HFFc6 (cell line): ENCODE measurements at regions not wholly inside any gene's neighbourhood (a gene's known extent, or its start where the extent isn't known, plus 50 kb on each side); places are given as distances from the start of the nearest gene placed in this dataset.
A peak's percentile ranks its signal among the peaks of the same experiment; 100 is the strongest.
"Not testable (repeated sequence)": the region's sequence is repeated elsewhere in the genome, so short reads cannot be mapped to it uniquely, and the experiment has no call there.

Experiments
- DNase-seq: peaks from one replicate; pipeline ENCODE4 v3.0.0-alpha.2; 2018
- H3K27ac Mint-ChIP-seq: 2 replicates; pipeline ENCODE4 v1.8.0; 2020; ENCODE audit warnings: mild to moderate bottlenecking, mixed read lengths
- H3K27me3 Mint-ChIP-seq: 2 replicates; pipeline ENCODE4 v1.8.0; 2021; ENCODE audit warnings: mild to moderate bottlenecking, moderate library complexity, mixed read lengths; ENCODE audit not compliant: insufficient read depth
- H3K36me3 Mint-ChIP-seq: 2 replicates; pipeline ENCODE4 v1.8.0; 2021; ENCODE audit warnings: low read depth, mixed read lengths
- H3K4me1 Mint-ChIP-seq: 2 replicates; pipeline ENCODE4 v1.8.0; 2020; ENCODE audit warnings: low read depth, mixed read lengths
- H3K4me3 Mint-ChIP-seq: 2 replicates; pipeline ENCODE4 v1.8.0; 2020; ENCODE audit warnings: mild to moderate bottlenecking, moderate library complexity, mixed read lengths
- H3K9me3 Mint-ChIP-seq: 2 replicates; pipeline ENCODE4 v1.8.0; 2020; ENCODE audit warnings: mild to moderate bottlenecking, mixed read lengths
- TF ChIP-seq, protein P1 (sequence below): fragments of 200-600 bp; sonication (generic); IDR thresholded peaks from 2 replicates; pipeline ENCODE4 v1.5.0; 2021; ENCODE audit warnings: antibody characterized with exemption, mild to moderate bottlenecking

DNA sequence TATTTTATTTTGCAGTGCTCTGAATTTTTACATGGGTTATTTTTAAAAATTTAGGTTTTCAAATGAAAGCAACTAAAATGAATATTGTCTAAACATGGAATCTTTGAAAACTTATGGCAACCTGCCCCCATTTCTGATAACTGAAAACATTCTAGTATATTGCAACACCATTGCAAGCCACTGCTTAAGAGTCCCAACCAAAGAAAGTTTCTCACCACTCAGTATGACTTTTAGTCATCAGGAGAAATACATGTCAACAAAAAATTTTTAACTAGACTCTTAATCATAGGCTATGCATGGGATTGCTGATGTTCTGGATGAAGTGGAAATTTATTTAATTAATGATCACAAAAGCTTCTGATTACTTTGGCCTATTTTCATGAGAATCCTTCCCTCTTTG lies 112.1 kb downstream of the TNFSF18 start:
- H3K27me3 Mint-ChIP-seq, result no peaks in the 10 kb centered on the region
- DNase-seq, result peak; percentile 36
- TF ChIP-seq, protein P1, sequence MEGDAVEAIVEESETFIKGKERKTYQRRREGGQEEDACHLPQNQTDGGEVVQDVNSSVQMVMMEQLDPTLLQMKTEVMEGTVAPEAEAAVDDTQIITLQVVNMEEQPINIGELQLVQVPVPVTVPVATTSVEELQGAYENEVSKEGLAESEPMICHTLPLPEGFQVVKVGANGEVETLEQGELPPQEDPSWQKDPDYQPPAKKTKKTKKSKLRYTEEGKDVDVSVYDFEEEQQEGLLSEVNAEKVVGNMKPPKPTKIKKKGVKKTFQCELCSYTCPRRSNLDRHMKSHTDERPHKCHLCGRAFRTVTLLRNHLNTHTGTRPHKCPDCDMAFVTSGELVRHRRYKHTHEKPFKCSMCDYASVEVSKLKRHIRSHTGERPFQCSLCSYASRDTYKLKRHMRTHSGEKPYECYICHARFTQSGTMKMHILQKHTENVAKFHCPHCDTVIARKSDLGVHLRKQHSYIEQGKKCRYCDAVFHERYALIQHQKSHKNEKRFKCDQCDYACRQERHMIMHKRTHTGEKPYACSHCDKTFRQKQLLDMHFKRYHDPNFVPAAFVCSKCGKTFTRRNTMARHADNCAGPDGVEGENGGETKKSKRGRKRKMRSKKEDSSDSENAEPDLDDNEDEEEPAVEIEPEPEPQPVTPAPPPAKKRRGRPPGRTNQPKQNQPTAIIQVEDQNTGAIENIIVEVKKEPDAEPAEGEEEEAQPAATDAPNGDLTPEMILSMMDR, result no peak
- no peaks in the 10 kb centered on the region for H3K9me3 Mint-ChIP-seq
- H3K36me3 Mint-ChIP-seq, result peaks cover 31% of the 10 kb centered on the region
- H3K4me3 Mint-ChIP-seq, result no peak overlapping the region
- H3K4me1 Mint-ChIP-seq, result peaks cover 90% of the 10 kb centered on the region
- peak overlapping the region; percentile 85; the same call in 1 of the 2 replicates for H3K27ac Mint-ChIP-seq

DNA sequence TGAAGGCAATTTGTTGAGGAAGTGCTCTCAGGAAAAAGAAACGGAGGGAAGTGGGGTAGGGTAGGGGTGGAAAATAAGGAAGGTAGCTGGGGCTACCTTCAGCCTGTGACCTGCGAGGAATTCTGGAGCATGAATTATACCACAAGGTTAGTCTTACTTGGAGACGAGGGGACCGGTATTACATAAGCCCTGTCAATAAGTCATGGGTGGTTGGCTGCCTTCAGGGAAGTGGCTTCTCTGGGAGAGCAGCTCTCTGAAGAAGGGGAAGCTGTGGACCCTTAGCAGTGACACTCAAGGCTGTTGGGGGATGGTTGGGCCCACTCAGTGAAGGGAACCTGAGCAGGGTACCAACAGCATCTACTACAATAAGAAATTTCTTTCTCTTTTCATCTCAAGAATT lies 111.3 kb downstream of the TNFSF18 start:
- TF ChIP-seq, protein P1, result no peak
- Mint-ChIP-seq H3K27me3 (no peaks in the 10 kb centered on the region), H3K4me1 (peaks cover 86% of the 10 kb centered on the region), H3K36me3 (peaks cover 31% of the 10 kb centered on the region), H3K9me3 (no peaks in the 10 kb centered on the region), H3K4me3 (no peak overlapping the region), H3K27ac (peak overlapping the region; percentile 85)
- no peak for DNase-seq

DNA sequence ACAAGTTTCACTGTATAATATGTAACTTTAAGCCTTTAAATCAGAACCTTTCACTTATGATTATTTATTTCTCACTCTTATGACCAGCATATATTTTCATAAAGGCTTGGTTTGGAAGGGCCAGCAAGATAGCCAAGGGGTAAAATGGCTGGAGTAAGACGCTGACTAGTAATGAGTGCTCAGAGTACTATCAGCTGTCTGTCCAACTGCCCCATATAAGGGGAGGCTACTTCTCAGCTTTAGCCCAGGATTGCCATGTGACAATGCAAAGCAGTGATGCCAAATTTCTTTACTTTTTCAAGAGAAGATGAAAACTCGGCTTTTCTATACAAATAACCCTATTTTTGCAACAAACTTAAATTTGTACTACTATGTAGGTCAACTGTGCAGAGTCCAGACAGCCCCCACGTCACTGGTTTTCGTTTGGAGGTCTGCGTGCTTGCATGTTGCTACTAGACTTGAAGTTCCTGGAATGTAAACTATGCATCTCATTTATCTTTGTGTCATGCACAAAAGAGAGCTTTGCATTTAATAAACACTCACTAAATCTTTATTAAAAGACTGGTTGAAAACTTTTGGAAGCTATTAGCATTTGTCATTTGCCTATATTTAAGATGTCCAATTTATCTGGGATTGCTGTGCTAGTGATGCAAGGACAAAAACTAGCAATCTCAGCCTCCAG lies 110.4 kb downstream of the TNFSF18 start:
- Mint-ChIP-seq H3K27me3 (no peaks in the 10 kb centered on the region), H3K36me3 (peaks cover 31% of the 10 kb centered on the region), H3K4me1 (peaks cover 86% of the 10 kb centered on the region), H3K9me3 (no peaks in the 10 kb centered on the region), H3K27ac (peak overlapping the region; percentile 85; the same call in 1 of the 2 replicates), H3K4me3 (peak overlapping the region; percentile 64)
- TF ChIP-seq, protein P1, result no peak
- peak; percentile 76 for DNase-seq

DNA sequence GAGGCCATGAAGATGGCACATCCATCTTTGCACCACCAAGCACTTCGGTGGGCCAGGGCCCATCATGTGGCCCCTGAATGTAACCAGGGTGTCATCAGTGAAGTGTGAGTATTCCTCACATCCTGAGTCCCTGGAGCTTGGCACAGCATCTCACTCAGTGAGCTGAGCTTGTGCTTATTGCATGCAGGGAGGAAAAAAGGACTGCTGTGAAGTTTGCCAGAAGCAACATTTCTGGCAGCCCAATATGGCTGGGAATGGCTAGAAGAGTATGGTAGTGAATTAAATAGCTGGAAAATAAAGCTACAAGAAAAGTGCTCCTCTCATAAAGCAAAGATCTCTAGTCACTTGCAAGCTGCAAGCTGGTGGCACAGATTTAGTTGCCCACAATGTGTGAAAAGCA lies 109.3 kb downstream of the TNFSF18 start:
- Mint-ChIP-seq H3K4me1 (peaks cover 86% of the 10 kb centered on the region), H3K4me3 (peak overlapping the region; percentile 64), H3K27ac (peak overlapping the region; percentile 85), H3K9me3 (no peaks in the 10 kb centered on the region), H3K27me3 (no peaks in the 10 kb centered on the region), H3K36me3 (peaks cover 24% of the 10 kb centered on the region)
- DNase-seq, result no peak
- TF ChIP-seq, protein P1, result no peak

DNA sequence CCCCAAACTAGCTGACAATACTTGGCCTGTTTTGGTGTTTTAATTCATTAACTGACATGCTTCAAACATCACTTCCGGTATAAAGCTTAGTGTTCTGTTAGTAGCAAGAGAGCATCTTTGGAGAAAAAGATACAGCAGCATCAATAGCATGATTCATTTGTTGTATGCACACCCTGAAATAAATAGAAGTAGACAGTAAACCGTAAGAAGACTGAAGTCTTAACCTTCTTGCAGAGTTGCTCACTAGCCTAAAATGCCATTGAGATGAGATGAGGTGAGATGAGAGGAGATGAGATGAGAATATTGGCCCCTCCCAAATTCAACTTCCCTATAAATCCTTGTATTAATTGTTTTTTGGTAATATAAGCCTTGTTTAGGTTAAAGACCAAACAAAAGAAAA lies 108.8 kb downstream of the TNFSF18 start:
- Mint-ChIP-seq H3K36me3 (peaks cover 23% of the 10 kb centered on the region), H3K27me3 (no peaks in the 10 kb centered on the region), H3K4me1 (peaks cover 88% of the 10 kb centered on the region), H3K9me3 (no peaks in the 10 kb centered on the region), H3K4me3 (no peak overlapping the region), H3K27ac (peak overlapping the region; percentile 85)
- peak; percentile 75 for DNase-seq
- TF ChIP-seq, protein P1, result no peak

DNA sequence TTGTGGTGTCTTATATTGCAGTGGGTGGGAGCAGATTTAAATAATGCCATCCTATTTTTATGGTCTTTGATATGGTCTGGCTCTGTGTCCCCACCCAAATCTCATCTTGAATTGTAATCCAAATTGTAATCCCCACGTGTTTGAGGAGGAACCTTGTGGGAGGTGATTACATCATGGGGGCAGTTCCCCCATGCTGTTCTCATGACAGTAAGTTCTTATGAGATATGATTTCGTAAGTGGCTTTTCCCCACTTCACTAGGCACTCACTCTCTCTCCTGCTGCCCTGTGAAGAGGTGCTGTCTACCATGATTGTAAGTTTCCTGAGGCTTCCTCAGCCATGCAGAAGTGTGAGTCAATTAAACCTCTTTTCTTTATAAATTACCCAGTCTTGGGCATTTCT lies 107.6 kb downstream of the TNFSF18 start:
- Mint-ChIP-seq H3K36me3 (peaks cover 20% of the 10 kb centered on the region), H3K27ac (peak overlapping the region; percentile 53; the same call in 1 of the 2 replicates), H3K4me1 (peaks cover 96% of the 10 kb centered on the region)
- not testable (repeated sequence) for H3K27me3 Mint-ChIP-seq, H3K4me3 Mint-ChIP-seq, H3K9me3 Mint-ChIP-seq, DNase-seq
